Fibroblast of skin of left biceps (primary cell): ENCODE measurements at regions not wholly inside any gene's neighbourhood (a gene's known extent, or its start where the extent isn't known, plus 50 kb on each side); places are given as distances from the start of the nearest gene placed in this dataset.
"Not testable (repeated sequence)": the region's sequence is repeated elsewhere in the genome, so short reads cannot be mapped to it uniquely, and the experiment has no call there.

Source experiments
- DNase-seq, 2 experiments: peaks; one replicate each; pipeline ENCODE4 v3.0.0-alpha.2; 2013; ENCODE audit warnings: low read depth in 2 of 2

- DNase-seq, result no peak
Observed at GRCh38 chr2:16972276-16972675, 306.6 kb upstream of the CYRIA start.

- no peak for DNase-seq
Observed at GRCh38 chr2:16971722-16972234, 306.1 kb upstream of the CYRIA start.

- DNase-seq, result not testable (repeated sequence)
Observed at GRCh38 chr2:16970948-16971347, 305.3 kb upstream of the CYRIA start.

- DNase-seq, result no peak
Observed at GRCh38 chr2:16962505-16962904, 296.9 kb upstream of the CYRIA start.

GRCh38 chr2:16960579-16960978 lies 294.9 kb upstream of the CYRIA start:
- no peak for DNase-seq

- DNase-seq, result no peak
Observed at GRCh38 chr2:16958266-16958665, 292.6 kb upstream of the CYRIA start.

GRCh38 chr2:16952805-16953204 lies 287.2 kb upstream of the CYRIA start:
- no peak for DNase-seq

- DNase-seq, result no peak
Observed at GRCh38 chr2:16952368-16952767, 286.7 kb upstream of the CYRIA start.

- DNase-seq, result no peak
Observed at GRCh38 chr2:16950436-16950835, 284.8 kb upstream of the CYRIA start.

GRCh38 chr2:16948710-16949109 lies 283.1 kb upstream of the CYRIA start:
- no peak for DNase-seq

GRCh38 chr2:16948053-16948452 lies 282.4 kb upstream of the CYRIA start:
- no peak for DNase-seq

- DNase-seq, result no peak
Observed at GRCh38 chr2:16943279-16943958, 277.8 kb upstream of the CYRIA start.

- no peak for DNase-seq
Observed at GRCh38 chr2:16940214-16940613, 274.6 kb upstream of the CYRIA start.

GRCh38 chr2:16939771-16940170 lies 274.1 kb upstream of the CYRIA start:
- no peak for DNase-seq

GRCh38 chr2:16933355-16933754 lies 267.7 kb upstream of the CYRIA start:
- no peak for DNase-seq

- no peak for DNase-seq
Observed at GRCh38 chr2:16932826-16933225, 267.2 kb upstream of the CYRIA start.

GRCh38 chr2:16931441-16931840 lies 265.8 kb upstream of the CYRIA start:
- DNase-seq, result no peak

- DNase-seq, result no peak
Observed at GRCh38 chr2:16927398-16927797, 261.8 kb upstream of the CYRIA start.

- DNase-seq, result no peak
Observed at GRCh38 chr2:16925145-16925544, 259.5 kb upstream of the CYRIA start.

- DNase-seq, result not testable (repeated sequence)
Observed at GRCh38 chr2:16915341-16915755, 249.7 kb upstream of the CYRIA start.

- DNase-seq, result no peak
Observed at GRCh38 chr2:16911746-16912145, 246.1 kb upstream of the CYRIA start.

- peak in 1 of 2 experiments; percentile 3 for DNase-seq
Observed at GRCh38 chr2:16908656-16909055, 243.0 kb upstream of the CYRIA start.

GRCh38 chr2:16907645-16908282 lies 242.1 kb upstream of the CYRIA start:
- no peak for DNase-seq
